Neural cell (in vitro differentiated cells): ENCODE measurements at regions not wholly inside any gene's neighbourhood (a gene's known extent, or its start where the extent isn't known, plus 50 kb on each side); places are given as distances from the start of the nearest gene placed in this dataset.

Source experiments
- H2AFZ ChIP-seq: fragments of 200-600, 300-800 bp; sonication (generic), shearing (Covaris generic); 2 replicates; pipeline ENCODE4 v1.6.0; 2014; ENCODE audit warnings: low read depth, mild to moderate bottlenecking, antibody characterized with exemption, low read length, moderate library complexity
- H3F3A ChIP-seq: fragments of 200-600 bp; shearing (Covaris generic); 2 replicates; pipeline ENCODE4 v1.6.1; 2016; ENCODE audit warnings: mild to moderate bottlenecking, moderate library complexity, mixed read lengths, antibody characterized with exemption, low read length; ENCODE audit not compliant: insufficient read depth, poor library complexity, severe bottlenecking
- H3K27ac ChIP-seq: fragments of 200-600, 300-800 bp; sonication (generic), shearing (Covaris generic); 2 replicates; pipeline ENCODE4 v1.5.1; 2014; ENCODE audit warnings: mild to moderate bottlenecking, low read length, moderate library complexity
- H3K27me3 ChIP-seq: fragments of 300-800, 200-600 bp; sonication (generic), shearing (Covaris generic); 2 replicates; pipeline ENCODE4 v1.6.0; 2014; ENCODE audit warnings: mild to moderate bottlenecking, low read depth, low read length, moderate library complexity; ENCODE audit not compliant: insufficient read depth
- H3K36me3 ChIP-seq: fragments of 300-800, 200-600 bp; sonication (generic), shearing (Covaris generic); 2 replicates; pipeline ENCODE4 v1.5.1; 2014; ENCODE audit warnings: mild to moderate bottlenecking, antibody characterized with exemption, low read length, moderate library complexity; ENCODE audit not compliant: insufficient read depth
- H3K4me2 ChIP-seq: fragments of 300-800, 200-600 bp; sonication (generic), shearing (Covaris generic); 2 replicates; pipeline ENCODE4 v1.6.0; 2014; ENCODE audit warnings: mild to moderate bottlenecking, low read length
- H3K4me3 ChIP-seq: fragments of 300-800, 200-600 bp; sonication (generic), shearing (Covaris generic); 2 replicates; pipeline ENCODE4 v1.5.1; 2014; ENCODE audit warnings: mild to moderate bottlenecking, low read length, moderate library complexity
- H3K79me2 ChIP-seq: fragments of 200-600 bp; shearing (Covaris generic); replicated peaks from 2 replicates; pipeline ENCODE4 v1.6.0; 2014; ENCODE audit warnings: mild to moderate bottlenecking, low read length, moderate library complexity; ENCODE audit not compliant: insufficient read depth
- H3K9ac ChIP-seq: fragments of 300-800, 200-600 bp; sonication (generic), shearing (Covaris generic); 2 replicates; pipeline ENCODE4 v1.6.1; 2016; ENCODE audit warnings: mild to moderate bottlenecking, low read length, mixed read lengths
- H3K9me2 ChIP-seq: fragments of 200-600 bp; shearing (Covaris generic); 2 replicates; pipeline ENCODE4 v1.6.1; 2016; ENCODE audit warnings: mild to moderate bottlenecking, low read length, mixed read lengths; ENCODE audit not compliant: insufficient read depth
- H3K9me3 ChIP-seq: fragments of 200-600, 300-800 bp; sonication (generic), shearing (Covaris generic); 2 replicates; pipeline ENCODE4 v1.6.1; 2016; ENCODE audit warnings: mild to moderate bottlenecking, mixed run types, low read length, moderate library complexity, mixed read lengths
- H4K20me1 ChIP-seq: fragments of 200-600 bp; shearing (Covaris generic); 2 replicates; pipeline ENCODE4 v1.6.1; 2016; ENCODE audit warnings: mild to moderate bottlenecking, mixed run types; ENCODE audit not compliant: insufficient read depth
- EP300 ChIP-seq: fragments of 450-650 bp; conservative IDR thresholded peaks from 2 replicates; pipeline ENCODE4 v1.6.1; 2014; ENCODE audit warnings: antibody characterized with exemption, mild to moderate bottlenecking, moderate library complexity; ENCODE audit not compliant: poor library complexity, severe bottlenecking
- EZH2 ChIP-seq: fragments of 200-600, 300-800 bp; shearing (Covaris generic), sonication (generic); IDR thresholded peaks from 2 replicates; pipeline ENCODE4 v1.6.1; 2014; ENCODE audit warnings: antibody characterized with exemption, low read length, borderline replicate concordance, mild to moderate bottlenecking; ENCODE audit not compliant: insufficient read depth, poor library complexity, severe bottlenecking
- MXI1 ChIP-seq: fragments of 450-650 bp; conservative IDR thresholded peaks from 2 replicates; pipeline ENCODE4 v1.6.1; 2014; ENCODE audit warnings: antibody characterized with exemption, mild to moderate bottlenecking; ENCODE audit not compliant: poor library complexity, severe bottlenecking
- POLR2AphosphoS5 ChIP-seq: IDR thresholded peaks from 2 replicates; pipeline ENCODE4 v1.6.1; 2012
- RAD21 ChIP-seq: fragments of 450-650 bp; conservative IDR thresholded peaks from 2 replicates; pipeline ENCODE4 v1.6.1; 2014; ENCODE audit warnings: antibody characterized with exemption, mild to moderate bottlenecking, moderate library complexity
- REST ChIP-seq: IDR thresholded peaks from 2 replicates; pipeline ENCODE4 v1.6.1; 2012; ENCODE audit warnings: borderline replicate concordance
- SMC3 ChIP-seq: fragments of 450-650 bp; conservative IDR thresholded peaks from 2 replicates; pipeline ENCODE4 v1.6.1; 2014; ENCODE audit warnings: antibody characterized with exemption, mild to moderate bottlenecking, moderate library complexity; ENCODE audit not compliant: poor library complexity
- TAF1 ChIP-seq: IDR thresholded peaks from 2 replicates; pipeline ENCODE4 v1.6.1; 2012; ENCODE audit warnings: low read depth
- TF ChIP-seq, protein P1 (sequence below): fragments of 450-650 bp; IDR thresholded peaks from 2 replicates; pipeline ENCODE4 v1.5.1; 2014; ENCODE audit warnings: antibody characterized with exemption, mild to moderate bottlenecking, moderate library complexity; ENCODE audit not compliant: poor library complexity, severe bottlenecking

DNA sequence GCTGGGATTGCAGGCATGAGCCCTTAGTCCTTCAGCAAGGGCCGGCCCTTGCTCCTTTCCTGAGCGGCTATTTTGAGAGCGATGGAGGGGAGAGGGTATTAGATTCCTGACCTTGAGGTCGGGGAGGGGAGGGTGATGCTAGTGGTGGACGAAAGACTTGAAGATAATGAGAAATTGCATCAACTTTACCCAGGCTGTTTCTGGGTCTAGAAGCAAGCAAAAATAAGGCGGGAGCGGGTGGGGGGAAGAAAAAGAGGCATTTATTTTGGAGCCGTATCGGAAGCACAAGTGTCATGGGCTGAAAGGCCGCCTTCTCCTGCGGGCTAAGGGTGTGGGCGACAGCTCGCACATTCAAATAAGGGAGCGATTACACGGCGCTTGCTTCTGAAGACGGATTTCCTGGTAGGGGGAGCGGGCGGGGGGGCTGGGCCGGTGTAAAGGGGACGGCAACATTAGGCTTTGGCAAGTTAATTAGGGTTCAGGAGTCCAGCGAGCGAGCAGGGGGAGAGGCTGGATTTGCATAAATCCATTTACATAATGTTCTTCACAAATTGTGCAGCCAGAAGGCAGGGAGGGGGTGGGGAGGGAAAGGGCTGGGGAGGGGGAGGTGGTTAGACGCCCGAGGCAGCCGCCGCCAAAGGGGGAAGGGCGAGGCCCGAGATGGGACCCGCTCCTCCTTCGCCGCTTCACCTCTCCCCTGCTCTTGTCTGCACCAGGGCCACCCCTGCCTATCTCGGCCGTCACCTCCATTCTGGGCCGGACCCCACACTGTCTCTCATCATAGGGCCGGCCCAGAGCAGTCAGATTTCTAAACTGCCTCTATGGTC is 245.9 kb downstream of the MIAT start:
- no peaks in the 10 kb centered on the region for H3K36me3 ChIP-seq
- peak overlapping the region; percentile 24 for H2AFZ ChIP-seq
- H3K27me3 ChIP-seq, result no peaks in the 10 kb centered on the region
- H3K9me2 ChIP-seq, result no peaks in the 10 kb centered on the region
- H3K4me3 ChIP-seq, result peak overlapping the region; percentile 41
- H4K20me1 ChIP-seq, result no peaks in the 10 kb centered on the region
- peaks cover 4% of the 10 kb centered on the region for H3F3A ChIP-seq
- peak overlapping the region; percentile 19 for H3K4me2 ChIP-seq
- peak overlapping the region; percentile 49 for H3K9ac ChIP-seq
- peak overlapping the region; percentile 49 for H3K27ac ChIP-seq
- H3K9me3 ChIP-seq, result no peaks in the 10 kb centered on the region
- TF ChIP-seq POLR2AphosphoS5 (no peak), MXI1 (no peak), EP300 (no peak), REST (no peak), EZH2 (no peak), SMC3 (no peak), RAD21 (no peak), TAF1 (no peak)
- TF ChIP-seq, protein P1, sequence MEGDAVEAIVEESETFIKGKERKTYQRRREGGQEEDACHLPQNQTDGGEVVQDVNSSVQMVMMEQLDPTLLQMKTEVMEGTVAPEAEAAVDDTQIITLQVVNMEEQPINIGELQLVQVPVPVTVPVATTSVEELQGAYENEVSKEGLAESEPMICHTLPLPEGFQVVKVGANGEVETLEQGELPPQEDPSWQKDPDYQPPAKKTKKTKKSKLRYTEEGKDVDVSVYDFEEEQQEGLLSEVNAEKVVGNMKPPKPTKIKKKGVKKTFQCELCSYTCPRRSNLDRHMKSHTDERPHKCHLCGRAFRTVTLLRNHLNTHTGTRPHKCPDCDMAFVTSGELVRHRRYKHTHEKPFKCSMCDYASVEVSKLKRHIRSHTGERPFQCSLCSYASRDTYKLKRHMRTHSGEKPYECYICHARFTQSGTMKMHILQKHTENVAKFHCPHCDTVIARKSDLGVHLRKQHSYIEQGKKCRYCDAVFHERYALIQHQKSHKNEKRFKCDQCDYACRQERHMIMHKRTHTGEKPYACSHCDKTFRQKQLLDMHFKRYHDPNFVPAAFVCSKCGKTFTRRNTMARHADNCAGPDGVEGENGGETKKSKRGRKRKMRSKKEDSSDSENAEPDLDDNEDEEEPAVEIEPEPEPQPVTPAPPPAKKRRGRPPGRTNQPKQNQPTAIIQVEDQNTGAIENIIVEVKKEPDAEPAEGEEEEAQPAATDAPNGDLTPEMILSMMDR, result no peak
- no peaks in the 10 kb centered on the region for H3K79me2 ChIP-seq

GRCh38 chr22:26904483-26904882 is 247.1 kb downstream of the MIAT start:
- Histone ChIP-seq H3K4me3 (no peak overlapping the region), H3K27me3 (no peaks in the 10 kb centered on the region), H3K9me3 (no peaks in the 10 kb centered on the region), H3K79me2 (no peaks in the 10 kb centered on the region), H3K36me3 (no peaks in the 10 kb centered on the region), H3F3A (peaks cover 4% of the 10 kb centered on the region), H3K9me2 (no peaks in the 10 kb centered on the region), H4K20me1 (no peaks in the 10 kb centered on the region), H3K4me2 (no peak overlapping the region), H3K27ac (no peak overlapping the region), H2AFZ (no peak overlapping the region), H3K9ac (no peak overlapping the region)
- TF ChIP-seq MXI1, result no peak
- no peak for TF ChIP-seq TAF1
- TF ChIP-seq EP300, result no peak
- no peak for TF ChIP-seq REST
- TF ChIP-seq, protein P1, result no peak
